ENCODE measurements at regions not wholly inside any gene's neighbourhood (a gene's known extent, or its start where the extent isn't known, plus 50 kb on each side); places are given as distances from the start of the nearest gene placed in this dataset.

GRCh38 chr5:97874491-97874890 is 691.4 kb upstream of the RIOK2 start:
- no peak for DNase-seq

- no peak for DNase-seq
Observed at GRCh38 chr5:97876272-97876671, 693.2 kb upstream of the RIOK2 start.

- no peak for DNase-seq
Observed at GRCh38 chr5:97877588-97877987, 694.5 kb upstream of the RIOK2 start.

GRCh38 chr5:97888439-97888838 is 705.4 kb upstream of the RIOK2 start:
- DNase-seq, result no peak

- DNase-seq, result no peak
Observed at GRCh38 chr5:97891971-97892370, 708.9 kb upstream of the RIOK2 start.

GRCh38 chr5:97903742-97904141 is 720.7 kb upstream of the RIOK2 start:
- DNase-seq, result no peak

- DNase-seq, result no peak
Observed at GRCh38 chr5:97906135-97906534, 723.1 kb upstream of the RIOK2 start.

- DNase-seq, result no peak
Observed at GRCh38 chr5:97907646-97908400, 724.8 kb upstream of the RIOK2 start.

GRCh38 chr5:97909541-97909940 is 726.5 kb upstream of the RIOK2 start:
- DNase-seq, result no peak

GRCh38 chr5:97914483-97914882 is 731.4 kb upstream of the RIOK2 start:
- DNase-seq, result no peak

- DNase-seq, result no peak
Observed at GRCh38 chr5:97915106-97915505, 732.1 kb upstream of the RIOK2 start.

GRCh38 chr5:97918057-97918456 is 735.0 kb upstream of the RIOK2 start:
- DNase-seq, result no peak

GRCh38 chr5:97918620-97919019 is 735.6 kb upstream of the RIOK2 start:
- no peak for DNase-seq

- DNase-seq, result no peak
Observed at GRCh38 chr5:97919719-97920118, 736.7 kb upstream of the RIOK2 start.

GRCh38 chr5:97922776-97923175 is 739.7 kb upstream of the RIOK2 start:
- no peak for DNase-seq

GRCh38 chr5:97923496-97923895 is 740.4 kb upstream of the RIOK2 start:
- no peak for DNase-seq

GRCh38 chr5:97923997-97924396 is 741.0 kb upstream of the RIOK2 start:
- no peak for DNase-seq

GRCh38 chr5:97929383-97929782 is 746.3 kb upstream of the RIOK2 start:
- DNase-seq, result no peak

GRCh38 chr5:97931829-97932228 is 748.8 kb upstream of the RIOK2 start:
- no peak for DNase-seq

- no peak for DNase-seq
Observed at GRCh38 chr5:97936231-97936630, 753.2 kb upstream of the RIOK2 start.

GRCh38 chr5:97937846-97938245 is 754.8 kb upstream of the RIOK2 start:
- no peak for DNase-seq

- no peak for DNase-seq
Observed at GRCh38 chr5:97943036-97943435, 760.0 kb upstream of the RIOK2 start.

- DNase-seq, result no peak
Observed at GRCh38 chr5:97951139-97951538, 768.1 kb upstream of the RIOK2 start.

- DNase-seq, result no peak
Observed at GRCh38 chr5:97955450-97955849, 772.4 kb upstream of the RIOK2 start.

- DNase-seq, result no peak
Observed at GRCh38 chr5:97967292-97967691, 784.2 kb upstream of the RIOK2 start.
